MM.1S (cell line): ENCODE measurements at regions not wholly inside any gene's neighbourhood (a gene's known extent, or its start where the extent isn't known, plus 50 kb on each side); places are given as distances from the start of the nearest gene placed in this dataset.

Experiments
- CTCF ChIP-seq: fragments of 300-600 bp; sonication (generic); IDR thresholded peaks from 2 replicates; pipeline ENCODE4 v1.5.1; 2016; ENCODE audit warnings: antibody characterized with exemption, low read length, mixed read lengths
- EZH2 ChIP-seq: fragments of 300-600 bp; sonication (generic); optimal IDR thresholded peaks from 2 replicates; pipeline ENCODE3; 2017; ENCODE audit warnings: low read depth, mild to moderate bottlenecking, antibody characterized with exemption, low read length, mixed read lengths

- no peak for TF ChIP-seq EZH2
- no peak for TF ChIP-seq CTCF
These were observed 138.4 kb downstream of the FAT3 start for GRCh38 chr11:92362989-92363388.
